Glutamatergic neuron (in vitro differentiated cells): ENCODE measurements at regions not wholly inside any gene's neighbourhood (a gene's known extent, or its start where the extent isn't known, plus 50 kb on each side); places are given as distances from the start of the nearest gene placed in this dataset.
"Not testable (repeated sequence)": the region's sequence is repeated elsewhere in the genome, so short reads cannot be mapped to it uniquely, and the experiment has no call there.

ENCODE experiments used
- DNase-seq: peaks from one replicate; pipeline ENCODE4 v3.0.0; 2022
- H3K27ac Mint-ChIP-seq: one replicate; pipeline ENCODE4 v1.8.0; 2020; ENCODE audit warnings: mild to moderate bottlenecking, mixed read lengths, inconsistent platforms; ENCODE audit not compliant: unreplicated experiment
- H3K27me3 Mint-ChIP-seq: one replicate; pipeline ENCODE4 v1.8.0; 2020; ENCODE audit warnings: mild to moderate bottlenecking, moderate library complexity, mixed read lengths, inconsistent platforms; ENCODE audit not compliant: unreplicated experiment
- H3K36me3 Mint-ChIP-seq: one replicate; pipeline ENCODE4 v1.8.0; 2020; ENCODE audit warnings: mild to moderate bottlenecking, mixed read lengths, inconsistent platforms; ENCODE audit not compliant: unreplicated experiment
- H3K4me1 Mint-ChIP-seq: one replicate; pipeline ENCODE4 v1.8.0; 2020; ENCODE audit warnings: mild to moderate bottlenecking, low read depth, mixed read lengths, inconsistent platforms; ENCODE audit not compliant: unreplicated experiment
- H3K4me3 Mint-ChIP-seq: one replicate; pipeline ENCODE4 v1.8.0; 2020; ENCODE audit warnings: mild to moderate bottlenecking, mixed read lengths, inconsistent platforms; ENCODE audit not compliant: unreplicated experiment
- H3K9me3 Mint-ChIP-seq: one replicate; pipeline ENCODE4 v1.8.0; 2020; ENCODE audit warnings: mild to moderate bottlenecking, moderate library complexity, mixed read lengths, inconsistent platforms; ENCODE audit not compliant: unreplicated experiment
- CTCF ChIP-seq: fragments of 200-600 bp; sonication (generic); IDR thresholded peaks from one replicate; pipeline ENCODE4 v1.5.0; 2021; ENCODE audit not compliant: partially characterized antibody, unreplicated experiment

DNA sequence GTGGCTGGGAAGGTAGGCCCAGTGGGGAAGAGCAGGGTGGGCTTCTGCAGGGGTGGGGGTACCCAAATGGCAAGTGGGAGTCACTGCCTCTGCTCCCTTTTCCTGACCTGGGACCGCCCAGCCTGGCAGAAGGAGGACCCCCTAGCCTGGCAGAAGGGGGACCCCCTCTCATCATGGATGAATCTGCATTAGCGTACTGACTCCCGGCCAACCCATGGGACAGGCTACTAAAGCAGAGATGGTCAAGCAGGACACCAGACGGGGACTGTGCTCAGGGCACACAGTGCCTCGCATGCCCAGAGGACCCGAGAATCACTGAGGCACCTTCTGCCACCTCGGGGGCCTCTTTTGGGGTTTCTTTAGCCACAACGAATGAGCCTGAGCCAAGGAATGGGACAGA is 577.5 kb downstream of the GLRX3 start:
- H3K4me3 Mint-ChIP-seq = no peak overlapping the region
- no peaks in the 10 kb centered on the region for H3K36me3 Mint-ChIP-seq
- no peak for DNase-seq
- no peak for TF ChIP-seq CTCF
- H3K27ac Mint-ChIP-seq = no peak overlapping the region
- peaks cover 7% of the 10 kb centered on the region for H3K27me3 Mint-ChIP-seq
- H3K9me3 Mint-ChIP-seq = peaks cover 8% of the 10 kb centered on the region
- peaks cover 2% of the 10 kb centered on the region for H3K4me1 Mint-ChIP-seq

- peaks cover 9% of the 10 kb centered on the region for H3K9me3 Mint-ChIP-seq
- peaks cover 9% of the 10 kb centered on the region for H3K27me3 Mint-ChIP-seq
- H3K4me1 Mint-ChIP-seq = peaks cover 3% of the 10 kb centered on the region
- no peak for TF ChIP-seq CTCF
- DNase-seq = no peak
- no peak overlapping the region for H3K27ac Mint-ChIP-seq
- no peak overlapping the region for H3K4me3 Mint-ChIP-seq
- H3K36me3 Mint-ChIP-seq = no peaks in the 10 kb centered on the region
Observed at GRCh38 chr10:130714742-130715467, 578.7 kb downstream of the GLRX3 start.

GRCh38 chr10:130715686-130716670 is 579.8 kb downstream of the GLRX3 start:
- H3K27me3 Mint-ChIP-seq = peaks cover 4% of the 10 kb centered on the region
- peaks cover 3% of the 10 kb centered on the region for H3K4me1 Mint-ChIP-seq
- no peak overlapping the region for H3K4me3 Mint-ChIP-seq
- H3K36me3 Mint-ChIP-seq = no peaks in the 10 kb centered on the region
- H3K27ac Mint-ChIP-seq = no peak overlapping the region
- no peak for TF ChIP-seq CTCF
- DNase-seq = no peak
- peaks cover 7% of the 10 kb centered on the region for H3K9me3 Mint-ChIP-seq

- no peak for TF ChIP-seq CTCF
- Mint-ChIP-seq H3K27ac (no peak overlapping the region), H3K27me3 (peaks cover 10% of the 10 kb centered on the region), H3K36me3 (no peaks in the 10 kb centered on the region), H3K4me3 (no peak overlapping the region), H3K4me1 (peaks cover 9% of the 10 kb centered on the region), H3K9me3 (peaks cover 14% of the 10 kb centered on the region)
- DNase-seq = no peak
Observed at GRCh38 chr10:130717083-130717482, 580.9 kb downstream of the GLRX3 start.

DNA sequence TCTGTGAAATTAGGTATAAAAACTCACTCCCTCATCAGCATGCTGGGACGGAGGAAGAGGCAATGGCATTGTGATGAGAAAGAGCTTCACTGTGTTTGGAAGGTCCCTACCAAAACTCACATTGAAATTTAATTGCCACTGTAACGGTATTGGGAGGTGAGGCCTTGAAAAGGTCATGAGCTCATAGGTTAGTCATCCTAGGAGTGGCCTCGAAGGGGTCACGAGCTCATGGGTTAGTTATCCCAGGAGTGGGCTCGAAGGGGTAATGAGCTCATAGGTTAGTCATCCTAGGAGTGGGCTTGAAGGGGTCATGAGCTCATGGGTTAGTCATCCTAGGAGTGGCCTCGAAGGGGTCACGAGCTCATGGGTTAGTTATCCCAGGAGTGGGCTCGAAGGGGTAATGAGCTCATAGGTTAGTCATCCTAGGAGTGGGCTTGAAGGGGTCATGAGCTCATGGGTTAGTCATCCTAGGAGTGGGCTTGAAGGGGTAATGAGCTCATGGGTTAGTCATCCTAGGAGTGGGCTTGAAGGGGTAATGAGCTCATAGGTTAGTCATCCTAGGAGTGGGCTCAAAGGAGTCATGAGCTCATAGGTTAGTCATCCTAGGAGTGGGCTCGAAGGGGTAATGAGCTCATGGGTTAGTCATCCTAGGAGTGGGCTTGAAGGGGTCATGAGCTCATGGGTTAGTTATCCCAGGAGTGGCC is 582.7 kb downstream of the GLRX3 start:
- peaks cover 10% of the 10 kb centered on the region for H3K9me3 Mint-ChIP-seq
- not testable (repeated sequence) for DNase-seq, H3K27ac Mint-ChIP-seq, H3K36me3 Mint-ChIP-seq, H3K4me3 Mint-ChIP-seq, H3K4me1 Mint-ChIP-seq, H3K27me3 Mint-ChIP-seq
